A673 (cell line): ENCODE measurements at regions not wholly inside any gene's neighbourhood (a gene's known extent, or its start where the extent isn't known, plus 50 kb on each side); places are given as distances from the start of the nearest gene placed in this dataset.

Source experiments
- CTCF ChIP-seq: fragments of 300-800, 200-600 bp; sonication (generic); conservative IDR thresholded peaks from 2 replicates; pipeline ENCODE4 v1.5.1; 2017; ENCODE audit warnings: low read depth, mild to moderate bottlenecking, antibody characterized with exemption, low read length, moderate library complexity, mixed read lengths
- EZH2 ChIP-seq: fragments of 200-600 bp; sonication (generic); IDR thresholded peaks from 2 replicates; pipeline ENCODE4 v1.6.1; 2017; ENCODE audit warnings: borderline replicate concordance, low read depth, mild to moderate bottlenecking, mixed read lengths, antibody characterized with exemption, low read length; ENCODE audit not compliant: poor library complexity, severe bottlenecking

GRCh38 chr15:93895976-93896770 lies 335.2 kb upstream of the MCTP2 start:
- TF ChIP-seq CTCF (no peak), EZH2 (no peak)
